ENCODE measurements at regions not wholly inside any gene's neighbourhood (a gene's known extent, or its start where the extent isn't known, plus 50 kb on each side); places are given as distances from the start of the nearest gene placed in this dataset.

GRCh38 chr2:157124731-157125130, 132.8 kb upstream of the GALNT5 start:
- ATAC-seq = no peak
- CTCF ChIA-PET = no interaction called here
- TF ChIP-seq ELK1 (IDR thresholded peaks at IDR 0.05; ENCODE audit: low read depth, low read length) (no peak), EHF (CRISPR knock-in tag; IDR thresholded peaks at IDR 0.05) (no peak), KDM1A (IDR thresholded peaks at IDR 0.05; ENCODE audit: low read depth) (no peak), HOXB13 (CRISPR knock-in tag; IDR thresholded peaks at IDR 0.05; ENCODE audit: low read depth) (no peak), ATOH8 (CRISPR knock-in tag; IDR thresholded peaks at IDR 0.05; ENCODE audit: low read depth) (no peak), RFX5 (IDR thresholded peaks at IDR 0.05) (no peak), CHD2 (IDR thresholded peaks at IDR 0.05; ENCODE audit: low read length, partially characterized antibody) (no peak), NFE2L2 (conservative IDR thresholded peaks at IDR 0.05; ENCODE audit: low read length) (no peak), HOXA7 (CRISPR knock-in tag; IDR thresholded peaks at IDR 0.05) (no peak), POLR2A (IDR thresholded peaks at IDR 0.05; ENCODE audit: low read length) (no peak), TP53 (CRISPR knock-in tag; IDR thresholded peaks at IDR 0.05) (no peak), ESRRA (IDR thresholded peaks at IDR 0.05; ENCODE audit: borderline replicate concordance, low read length) (no peak)
- TF ChIP-seq, protein P1, sequence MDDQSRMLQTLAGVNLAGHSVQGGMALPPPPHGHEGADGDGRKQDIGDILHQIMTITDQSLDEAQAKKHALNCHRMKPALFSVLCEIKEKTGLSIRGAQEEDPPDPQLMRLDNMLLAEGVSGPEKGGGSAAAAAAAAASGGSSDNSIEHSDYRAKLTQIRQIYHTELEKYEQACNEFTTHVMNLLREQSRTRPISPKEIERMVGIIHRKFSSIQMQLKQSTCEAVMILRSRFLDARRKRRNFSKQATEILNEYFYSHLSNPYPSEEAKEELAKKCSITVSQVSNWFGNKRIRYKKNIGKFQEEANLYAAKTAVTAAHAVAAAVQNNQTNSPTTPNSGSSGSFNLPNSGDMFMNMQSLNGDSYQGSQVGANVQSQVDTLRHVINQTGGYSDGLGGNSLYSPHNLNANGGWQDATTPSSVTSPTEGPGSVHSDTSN (IDR thresholded peaks at IDR 0.05) = no peak
- no peak for DNase-seq (ENCODE audit: low read depth in 1 of 2, low spot score in 1 of 2)
- Histone ChIP-seq H3K4me3 (no peak overlapping the region), H3K4me2 (no peak overlapping the region), H3K27ac (no peak overlapping the region), H3K9me3 (no peaks in the 10 kb centered on the region), H3K4me1 (no peaks in the 10 kb centered on the region)
- 17% methylated on average over 2 of the region's 2 CpGs for WGBS (ENCODE audit: missing lambda C conversion rate)
- POLR2A ChIA-PET = no interaction called here
- FAIRE-seq = no peak

GRCh38 chr2:157125685-157126084, 131.8 kb upstream of the GALNT5 start:
- WGBS (ENCODE audit: missing lambda C conversion rate) = 31% methylated on average over 1 of the region's 1 CpG
- Histone ChIP-seq H3K27ac (no peak overlapping the region), H3K9me3 (no peaks in the 10 kb centered on the region), H3K4me2 (no peak overlapping the region), H3K4me1 (no peaks in the 10 kb centered on the region), H3K4me3 (no peak overlapping the region)
- POLR2A ChIA-PET = no interaction called here
- no peak for TF ChIP-seq HEYL (CRISPR knock-in tag; IDR thresholded peaks at IDR 0.05)
- no peak for TF ChIP-seq BHLHE40 (IDR thresholded peaks at IDR 0.05; ENCODE audit: low read depth, low read length)
- no peak for TF ChIP-seq RAD21 (conservative IDR thresholded peaks at IDR 0.05 in 1 of 2, IDR thresholded peaks at IDR 0.05 in 1 of 2)
- TF ChIP-seq HDAC2 (IDR thresholded peaks at IDR 0.05) = no peak
- no peak for TF ChIP-seq NPAS2 (CRISPR knock-in tag; IDR thresholded peaks at IDR 0.05; ENCODE audit: borderline replicate concordance)
- TF ChIP-seq KDM1A (IDR thresholded peaks at IDR 0.05; ENCODE audit: low read depth) = no peak
- no peak for TF ChIP-seq CTCF (IDR thresholded peaks at IDR 0.05)
- no peak for TF ChIP-seq ZSCAN20 (CRISPR knock-in tag; IDR thresholded peaks at IDR 0.05)
- TF ChIP-seq CBX8 (IDR thresholded peaks at IDR 0.05) = no peak
- CTCF ChIA-PET = interaction anchor here (1.0 to 1.1 kb wide), 2 partner anchors 19 to 58 kb away, joined by 3 read pairs; no protein-coding TSS in a partner anchor
- FAIRE-seq (no peak), ATAC-seq (no peak), DNase-seq (ENCODE audit: low read depth in 1 of 2, low spot score in 1 of 2) (no peak)

Measured in A549 (cell line).